GM12878 (cell line): ENCODE measurements at regions not wholly inside any gene's neighbourhood (a gene's known extent, or its start where the extent isn't known, plus 50 kb on each side); places are given as distances from the start of the nearest gene placed in this dataset.

Source experiments
- ATAC-seq: fragments of 200-7000 bp; cut with Tn5 transposase; 3 replicates; pipeline ENCODE4 v1.9.1; 2020; ENCODE audit warnings: mild to moderate bottlenecking, moderate library complexity
- BruUV-seq: library from RNA; stranded (reverse); fragments of 400-500 nt; replicated peaks from 2 replicates; lab custom pipeline; 2021; lab: Mats Ljungman, UMichigan
- CTCF ChIA-PET: fragments of 300-600 bp; sonication (Branson Sonifier 250); formaldehyde crosslinking; extraction: SDS; loops from one replicate; lab custom pipeline; 2021; ENCODE audit warnings: inconsistent platforms; lab: Yijun Ruan, JAX
- POLR2A ChIA-PET: fragments of 350-600 bp; formaldehyde crosslinking; extraction: SDS; loops from one replicate; lab custom pipeline; 2021; ENCODE audit warnings: inconsistent platforms; lab: Charles Lee
- RAD21 ChIA-PET: fragments of 300-600 bp; sonication (Branson Sonifier 250); formaldehyde crosslinking; loops from one replicate; lab custom pipeline; 2023; ENCODE audit warnings: antibody characterized with exemption; ENCODE audit not compliant: unreplicated experiment; lab: Charles Lee
- SMC1A ChIA-PET: fragments of 300-600 bp; sonication (Branson Sonifier 250); formaldehyde crosslinking; loops from one replicate; lab custom pipeline; 2023; ENCODE audit not compliant: unreplicated experiment, uncharacterized antibody; lab: Charles Lee
- DNase-seq: peaks from one replicate; pipeline ENCODE4 v3.0.0-alpha.2; 2011; ENCODE audit warnings: low read depth, low spot score
- FAIRE-seq: peaks from 3 replicates; lab custom pipeline; 2011; peaks lifted over from hg19 to GRCh38; lab: Jason Lieb, UNC
- H2AFZ ChIP-seq: 2 replicates; pipeline ENCODE4 v1.6.0; 2011; ENCODE audit warnings: low read depth, low read length, control low read depth; ENCODE audit not compliant: control insufficient read depth
- H3K27ac ChIP-seq: 2 replicates; pipeline ENCODE4 v1.5.1; 2011; ENCODE audit warnings: control low read depth; ENCODE audit not compliant: control insufficient read depth, insufficient read depth
- H3K27me3 ChIP-seq, 2 experiments: replicated peaks in 1 of 2; 2 replicates each; pipeline versions ENCODE4 v1.6.0 to v1.6.1; 2011; ENCODE audit warnings: low read length in 1 of 2; ENCODE audit not compliant: control insufficient read depth in 2 of 2, insufficient read depth in 2 of 2
- H3K36me3 ChIP-seq, 2 experiments: 2 replicates each; pipeline ENCODE4 v1.5.1; 2011; ENCODE audit warnings: low read length in 1 of 2; ENCODE audit not compliant: control insufficient read depth in 2 of 2, insufficient read depth in 2 of 2
- H3K4me1 ChIP-seq: 2 replicates; pipeline ENCODE4 v1.6.1; 2011; ENCODE audit warnings: mild to moderate bottlenecking, low read length, moderate library complexity, mixed read lengths; ENCODE audit not compliant: control insufficient read depth, insufficient read depth
- H3K4me2 ChIP-seq: 2 replicates; pipeline ENCODE4 v1.6.0; 2011; ENCODE audit warnings: control low read depth; ENCODE audit not compliant: control insufficient read depth, insufficient read depth
- H3K4me3 ChIP-seq: fragments of 200-600 bp; sonication (generic); 2 replicates; pipeline ENCODE4 v1.5.1; 2016
- H3K79me2 ChIP-seq: 2 replicates; pipeline ENCODE4 v1.6.0; 2011; ENCODE audit warnings: low read length; ENCODE audit not compliant: control insufficient read depth, insufficient read depth
- H3K9ac ChIP-seq: 2 replicates; pipeline ENCODE4 v1.8.0; 2011; ENCODE audit warnings: low read length, control low read depth, mixed read lengths; ENCODE audit not compliant: control insufficient read depth, insufficient read depth
- H3K9me3 ChIP-seq: replicated peaks from 3 replicates; pipeline ENCODE4 v1.5.1; 2011; ENCODE audit warnings: mild to moderate bottlenecking, low read length; ENCODE audit not compliant: control insufficient read depth, insufficient read depth
- H4K20me1 ChIP-seq: 2 replicates; pipeline ENCODE4 v1.6.0; 2011; ENCODE audit not compliant: control insufficient read depth, insufficient read depth
- BCL11A ChIP-seq: IDR thresholded peaks from 2 replicates; pipeline ENCODE4 v1.6.1; 2011; ENCODE audit warnings: low read depth, low read length
- CBX3 ChIP-seq: fragments of 200-600 bp; sonication (generic); IDR thresholded peaks from 2 replicates; pipeline ENCODE4 v1.6.1; 2016; ENCODE audit warnings: low read depth, borderline replicate concordance
- CREB1 ChIP-seq: IDR thresholded peaks from 2 replicates; pipeline ENCODE4 v1.6.1; 2012; ENCODE audit warnings: low read depth, mild to moderate bottlenecking, inconsistent platforms
- EGR1 ChIP-seq, 2 experiments: IDR thresholded peaks; 1 replicate in 1 of 2; 2 replicates in 1 of 2; pipeline ENCODE4 v1.6.1; 2011 to 2012; ENCODE audit warnings: low read depth in 2 of 2, low read length in 2 of 2, borderline replicate concordance in 1 of 2, mild to moderate bottlenecking in 1 of 2, moderate library complexity in 1 of 2
- KAT2A ChIP-seq: conservative IDR thresholded peaks from 2 replicates; pipeline ENCODE4 v1.6.1; 2011; ENCODE audit warnings: low read depth, low read length; ENCODE audit not compliant: control insufficient read depth
- MTA3 ChIP-seq: IDR thresholded peaks from 2 replicates; pipeline ENCODE4 v1.6.1; 2012; ENCODE audit warnings: low read length, inconsistent platforms, borderline replicate concordance
- NFYA ChIP-seq: IDR thresholded peaks from 2 replicates; pipeline ENCODE4 v1.6.1; 2011; ENCODE audit warnings: low read depth, mild to moderate bottlenecking, low read length, improper control_type of control experiment, borderline replicate concordance
- NR2F1 ChIP-seq: fragments of 450-650 bp; conservative IDR thresholded peaks from 2 replicates; pipeline ENCODE4 v1.6.1; 2017; ENCODE audit warnings: mild to moderate bottlenecking
- NRF1 ChIP-seq: conservative IDR thresholded peaks from 2 replicates; pipeline ENCODE4 v1.6.1; 2011; ENCODE audit warnings: mild to moderate bottlenecking, low read depth, low read length, improper control_type of control experiment
- RAD51 ChIP-seq: fragments of 450-650 bp; IDR thresholded peaks from 2 replicates; pipeline ENCODE4 v1.6.1; 2016; ENCODE audit warnings: moderate library complexity, mild to moderate bottlenecking, inconsistent platforms
- SMC3 ChIP-seq: IDR thresholded peaks from 2 replicates; pipeline ENCODE4 v1.6.1; 2011; ENCODE audit warnings: low read length, improper control_type of control experiment, borderline replicate concordance
- SREBF1 ChIP-seq: IDR thresholded peaks from 2 replicates; pipeline ENCODE4 v1.6.1; 2012; ENCODE audit warnings: mild to moderate bottlenecking, low read length
- YBX1 ChIP-seq: fragments of 450-650 bp; IDR thresholded peaks from 2 replicates; pipeline ENCODE4 v1.6.1; 2016; ENCODE audit warnings: antibody characterized with exemption
- WGBS: methylation state at CpG from one replicate; pipeline ENCODE4 v1.1.6; 2016; ENCODE audit warnings: low lambda C conversion rate; ENCODE audit not compliant: insufficient replicate concordance, insufficient coverage; ENCODE audit errors: missing lambda C conversion rate; 5-methylcytosine and 5-hydroxymethylcytosine counted together
- in situ Hi-C: fragments of 300-500 bp; cut with MboI; formaldehyde crosslinking; loops from 9 replicates; pipeline ENCODE4 v1.14.3; 2018; ENCODE audit warnings: mixed read lengths
- intact Hi-C: fragments of 100-400 bp; cut with micrococcal nuclease; formaldehyde crosslinking; loops from one replicate; pipeline ENCODE4 v1.14.2; 2022; ENCODE audit not compliant: unreplicated experiment
- TF ChIP-seq, protein P1 (sequence below): IDR thresholded peaks from 2 replicates; pipeline ENCODE4 v1.6.1; 2011; ENCODE audit warnings: low read depth, low read length, improper control_type of control experiment, borderline replicate concordance
- TF ChIP-seq, protein P2 (sequence below): fragments of 450-650 bp; IDR thresholded peaks from 2 replicates; pipeline ENCODE4 v1.6.1; 2017; ENCODE audit warnings: mild to moderate bottlenecking, moderate library complexity

- Histone ChIP-seq H3K27ac (no peak overlapping the region), H3K79me2 (no peaks in the 10 kb centered on the region), H2AFZ (no peak overlapping the region), H3K9ac (no peak overlapping the region), H3K9me3 (no peaks in the 10 kb centered on the region), H3K4me2 (no peak overlapping the region), H3K27me3 (no peaks in the 10 kb centered on the region; a peak in 1 of 4 replicates), H3K4me3 (no peak overlapping the region), H4K20me1 (no peaks in the 10 kb centered on the region), H3K36me3 (no peaks in the 10 kb centered on the region), H3K4me1 (no peaks in the 10 kb centered on the region)
- intact Hi-C loops: no loop called here
- ATAC-seq (0 out of 3 replicates have a peak, but pooled peaks have one; percentile 28), DNase-seq (no peak), FAIRE-seq (no peak)
- RAD21 ChIA-PET: no interaction called here
- TF ChIP-seq BCL11A (no peak), YBX1 (no peak), NFYA (no peak), SREBF1 (no peak), MTA3 (no peak), NRF1 (no peak), CBX3 (no peak)
- POLR2A ChIA-PET: no interaction called here
- 0% methylated on average over 3 of the region's 3 CpGs for WGBS
- in situ Hi-C loops: no loop called here
- CTCF ChIA-PET: no interaction called here
- SMC1A ChIA-PET: no interaction called here
- no TSS peak for BruUV-seq
These were observed 93.6 kb upstream of the OSTN start for GRCh38 chr3:191105418-191105817.

DNA sequence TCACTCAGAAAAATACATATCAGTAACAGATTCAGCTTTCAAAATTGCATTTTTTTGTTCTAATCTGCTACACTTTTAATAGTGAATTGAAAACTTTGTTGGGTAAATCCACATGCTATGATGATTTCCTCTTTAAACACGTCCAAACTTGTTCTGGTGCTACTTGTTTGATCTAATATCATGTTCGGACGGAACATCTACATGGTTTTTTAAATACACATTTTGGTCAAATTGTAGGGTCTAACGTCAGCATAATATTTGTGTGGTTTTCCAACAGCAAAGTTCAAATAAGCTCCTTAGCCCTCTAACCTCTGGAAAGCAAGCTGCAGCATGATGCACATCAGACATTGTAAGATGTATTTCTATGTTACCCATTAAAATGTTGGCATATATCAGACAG, 98.5 kb upstream of the OSTN start:
- no peak overlapping the region; the same call in 1 of the 2 replicates for H3K4me3 ChIP-seq
- no peaks in the 10 kb centered on the region for H3K79me2 ChIP-seq
- ChIA-PET SMC1A (interaction anchor here (0.9 to 1.2 kb wide), 3 partner anchors 16 to 69 kb away, joined by 3 read pairs; no protein-coding TSS in a partner anchor), CTCF (no interaction called here), POLR2A (no interaction called here), RAD21 (interaction anchor here (0.5 kb wide), 1 partner anchor 23 kb away, joined by 4 read pairs; no protein-coding TSS in a partner anchor)
- no peaks in the 10 kb centered on the region for H3K4me1 ChIP-seq
- H3K9me3 ChIP-seq: no peaks in the 10 kb centered on the region
- no peaks in the 10 kb centered on the region for H3K27me3 ChIP-seq
- H2AFZ ChIP-seq: no peak overlapping the region
- in situ Hi-C loops (no loop called here), intact Hi-C loops (no loop called here)
- DNase-seq: no peak
- no peak for ATAC-seq
- no TSS peak for BruUV-seq
- no peak overlapping the region for H3K27ac ChIP-seq
- no peaks in the 10 kb centered on the region for H4K20me1 ChIP-seq
- no peak for FAIRE-seq
- no peak overlapping the region for H3K9ac ChIP-seq
- no peak overlapping the region for H3K4me2 ChIP-seq
- H3K36me3 ChIP-seq: no peaks in the 10 kb centered on the region
- WGBS: 46% methylated on average over 4 of the region's 4 CpGs
- no peak for TF ChIP-seq EGR1 (IDR thresholded peaks at IDR 0.05; ENCODE audit: borderline replicate concordance in 1 of 2, low read depth in 2 of 2, low read length in 2 of 2)
- no peak for TF ChIP-seq CBX3
- TF ChIP-seq, protein P1, sequence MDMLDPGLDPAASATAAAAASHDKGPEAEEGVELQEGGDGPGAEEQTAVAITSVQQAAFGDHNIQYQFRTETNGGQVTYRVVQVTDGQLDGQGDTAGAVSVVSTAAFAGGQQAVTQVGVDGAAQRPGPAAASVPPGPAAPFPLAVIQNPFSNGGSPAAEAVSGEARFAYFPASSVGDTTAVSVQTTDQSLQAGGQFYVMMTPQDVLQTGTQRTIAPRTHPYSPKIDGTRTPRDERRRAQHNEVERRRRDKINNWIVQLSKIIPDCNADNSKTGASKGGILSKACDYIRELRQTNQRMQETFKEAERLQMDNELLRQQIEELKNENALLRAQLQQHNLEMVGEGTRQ: no peak
- TF ChIP-seq CREB1: no peak
- TF ChIP-seq KAT2A: no peak
- TF ChIP-seq NRF1: no peak
- TF ChIP-seq NR2F1: no peak
- TF ChIP-seq RAD51: no peak
- TF ChIP-seq, protein P2, sequence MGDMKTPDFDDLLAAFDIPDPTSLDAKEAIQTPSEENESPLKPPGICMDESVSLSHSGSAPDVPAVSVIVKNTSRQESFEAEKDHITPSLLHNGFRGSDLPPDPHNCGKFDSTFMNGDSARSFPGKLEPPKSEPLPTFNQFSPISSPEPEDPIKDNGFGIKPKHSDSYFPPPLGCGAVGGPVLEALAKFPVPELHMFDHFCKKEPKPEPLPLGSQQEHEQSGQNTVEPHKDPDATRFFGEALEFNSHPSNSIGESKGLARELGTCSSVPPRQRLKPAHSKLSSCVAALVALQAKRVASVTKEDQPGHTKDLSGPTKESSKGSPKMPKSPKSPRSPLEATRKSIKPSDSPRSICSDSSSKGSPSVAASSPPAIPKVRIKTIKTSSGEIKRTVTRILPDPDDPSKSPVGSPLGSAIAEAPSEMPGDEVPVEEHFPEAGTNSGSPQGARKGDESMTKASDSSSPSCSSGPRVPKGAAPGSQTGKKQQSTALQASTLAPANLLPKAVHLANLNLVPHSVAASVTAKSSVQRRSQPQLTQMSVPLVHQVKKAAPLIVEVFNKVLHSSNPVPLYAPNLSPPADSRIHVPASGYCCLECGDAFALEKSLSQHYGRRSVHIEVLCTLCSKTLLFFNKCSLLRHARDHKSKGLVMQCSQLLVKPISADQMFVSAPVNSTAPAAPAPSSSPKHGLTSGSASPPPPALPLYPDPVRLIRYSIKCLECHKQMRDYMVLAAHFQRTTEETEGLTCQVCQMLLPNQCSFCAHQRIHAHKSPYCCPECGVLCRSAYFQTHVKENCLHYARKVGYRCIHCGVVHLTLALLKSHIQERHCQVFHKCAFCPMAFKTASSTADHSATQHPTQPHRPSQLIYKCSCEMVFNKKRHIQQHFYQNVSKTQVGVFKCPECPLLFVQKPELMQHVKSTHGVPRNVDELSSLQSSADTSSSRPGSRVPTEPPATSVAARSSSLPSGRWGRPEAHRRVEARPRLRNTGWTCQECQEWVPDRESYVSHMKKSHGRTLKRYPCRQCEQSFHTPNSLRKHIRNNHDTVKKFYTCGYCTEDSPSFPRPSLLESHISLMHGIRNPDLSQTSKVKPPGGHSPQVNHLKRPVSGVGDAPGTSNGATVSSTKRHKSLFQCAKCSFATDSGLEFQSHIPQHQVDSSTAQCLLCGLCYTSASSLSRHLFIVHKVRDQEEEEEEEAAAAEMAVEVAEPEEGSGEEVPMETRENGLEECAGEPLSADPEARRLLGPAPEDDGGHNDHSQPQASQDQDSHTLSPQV: no peak
- no peak for TF ChIP-seq SMC3
